ENCODE measurements at regions not wholly inside any gene's neighbourhood (a gene's known extent, or its start where the extent isn't known, plus 50 kb on each side); places are given as distances from the start of the nearest gene placed in this dataset.

GRCh38 chr12:65643595-65644386, 180.5 kb upstream of the HMGA2 start:
- no peak overlapping the region for H3K27ac Mint-ChIP-seq
- no peak overlapping the region for H3K4me3 Mint-ChIP-seq
- DNase-seq (ENCODE audit: low spot score in 2 of 2) (no peak), ATAC-seq (no peak)
- H3K36me3 Mint-ChIP-seq: no peaks in the 10 kb centered on the region
- no peaks in the 10 kb centered on the region for H3K4me1 Mint-ChIP-seq
- peaks cover 4% of the 10 kb centered on the region for H3K9me3 Mint-ChIP-seq

- H3K4me1 Mint-ChIP-seq: no peaks in the 10 kb centered on the region
- H3K9me3 Mint-ChIP-seq: peaks cover 4% of the 10 kb centered on the region
- DNase-seq (ENCODE audit: low spot score in 2 of 2) (no peak), ATAC-seq (no peak)
- no peaks in the 10 kb centered on the region for H3K36me3 Mint-ChIP-seq
- no peak overlapping the region for H3K27ac Mint-ChIP-seq
- no peak overlapping the region for H3K4me3 Mint-ChIP-seq
Measured at GRCh38 chr12:65646127-65646643, 178.1 kb upstream of the HMGA2 start.

GRCh38 chr12:65647074-65647473, 177.2 kb upstream of the HMGA2 start:
- Mint-ChIP-seq H3K4me1 (no peaks in the 10 kb centered on the region), H3K4me3 (no peak overlapping the region)

GRCh38 chr12:65648461-65648860, 175.8 kb upstream of the HMGA2 start:
- ATAC-seq (no peak), DNase-seq (ENCODE audit: low spot score in 2 of 2) (no peak)
- H3K9me3 Mint-ChIP-seq: no peaks in the 10 kb centered on the region
- no peaks in the 10 kb centered on the region for H3K36me3 Mint-ChIP-seq
- H3K27ac Mint-ChIP-seq: no peak overlapping the region
- no peak overlapping the region for H3K4me3 Mint-ChIP-seq
- no peaks in the 10 kb centered on the region for H3K4me1 Mint-ChIP-seq

More at GRCh38 chr12:65647074-65647473, 177.2 kb upstream of the HMGA2 start:
- H3K9me3 Mint-ChIP-seq: no peaks in the 10 kb centered on the region
- no peak overlapping the region for H3K27ac Mint-ChIP-seq
- DNase-seq (ENCODE audit: low spot score in 2 of 2) (no peak), ATAC-seq (no peak)
- no peaks in the 10 kb centered on the region for H3K36me3 Mint-ChIP-seq

GRCh38 chr12:65649126-65649525, 175.2 kb upstream of the HMGA2 start:
- Mint-ChIP-seq H3K4me1 (no peaks in the 10 kb centered on the region), H3K9me3 (no peaks in the 10 kb centered on the region), H3K36me3 (no peaks in the 10 kb centered on the region), H3K4me3 (no peak overlapping the region), H3K27ac (no peak overlapping the region)
- ATAC-seq (no peak), DNase-seq (ENCODE audit: low spot score in 2 of 2) (no peak)

GRCh38 chr12:65651060-65651459, 173.2 kb upstream of the HMGA2 start:
- Mint-ChIP-seq H3K9me3 (no peaks in the 10 kb centered on the region), H3K4me1 (no peaks in the 10 kb centered on the region), H3K4me3 (no peak overlapping the region), H3K36me3 (no peaks in the 10 kb centered on the region), H3K27ac (no peak overlapping the region)
- no peak for DNase-seq (ENCODE audit: low spot score in 2 of 2)
- ATAC-seq: no peak

- no peak overlapping the region for H3K4me3 Mint-ChIP-seq
- no peak overlapping the region for H3K27ac Mint-ChIP-seq
- peaks cover under 1% of the 10 kb centered on the region for H3K9me3 Mint-ChIP-seq
- no peaks in the 10 kb centered on the region for H3K36me3 Mint-ChIP-seq
- DNase-seq (ENCODE audit: low spot score in 2 of 2): no peak
- no peaks in the 10 kb centered on the region for H3K4me1 Mint-ChIP-seq
- ATAC-seq: no peak
Measured at GRCh38 chr12:65653321-65653720, 171.0 kb upstream of the HMGA2 start.

GRCh38 chr12:65653946-65654629, 170.2 kb upstream of the HMGA2 start:
- no peak for DNase-seq (ENCODE audit: low spot score in 2 of 2)
- Mint-ChIP-seq H3K9me3 (peaks cover 4% of the 10 kb centered on the region), H3K27ac (no peak overlapping the region), H3K4me3 (no peak overlapping the region), H3K36me3 (no peaks in the 10 kb centered on the region), H3K4me1 (no peaks in the 10 kb centered on the region)
- ATAC-seq: no peak

GRCh38 chr12:65655074-65655493, 169.2 kb upstream of the HMGA2 start:
- ATAC-seq (no peak), DNase-seq (ENCODE audit: low spot score in 2 of 2) (no peak)
- Mint-ChIP-seq H3K4me3 (no peak overlapping the region), H3K27ac (no peak overlapping the region), H3K36me3 (no peaks in the 10 kb centered on the region), H3K9me3 (peaks cover 5% of the 10 kb centered on the region), H3K4me1 (no peaks in the 10 kb centered on the region)

GRCh38 chr12:65656156-65656882, 168.0 kb upstream of the HMGA2 start:
- no peak overlapping the region for H3K4me3 Mint-ChIP-seq
- DNase-seq (ENCODE audit: low spot score in 2 of 2) (no peak), ATAC-seq (no peak)
- no peaks in the 10 kb centered on the region for H3K4me1 Mint-ChIP-seq
- no peak overlapping the region for H3K27ac Mint-ChIP-seq
- no peaks in the 10 kb centered on the region for H3K36me3 Mint-ChIP-seq
- H3K9me3 Mint-ChIP-seq: peaks cover 5% of the 10 kb centered on the region

GRCh38 chr12:65656891-65657351, 167.4 kb upstream of the HMGA2 start:
- H3K4me3 Mint-ChIP-seq: no peak overlapping the region
- no peak overlapping the region for H3K27ac Mint-ChIP-seq
- no peaks in the 10 kb centered on the region for H3K4me1 Mint-ChIP-seq
- H3K9me3 Mint-ChIP-seq: peaks cover 5% of the 10 kb centered on the region
- no peaks in the 10 kb centered on the region for H3K36me3 Mint-ChIP-seq
- ATAC-seq (peak; percentile 90), DNase-seq (ENCODE audit: low spot score in 2 of 2) (no peak)

GRCh38 chr12:65657635-65658034, 166.6 kb upstream of the HMGA2 start:
- no peak for ATAC-seq
- no peaks in the 10 kb centered on the region for H3K36me3 Mint-ChIP-seq
- no peak overlapping the region for H3K4me3 Mint-ChIP-seq
- H3K27ac Mint-ChIP-seq: no peak overlapping the region
- H3K9me3 Mint-ChIP-seq: peaks cover 5% of the 10 kb centered on the region
- no peaks in the 10 kb centered on the region for H3K4me1 Mint-ChIP-seq
- no peak for DNase-seq (ENCODE audit: low spot score in 2 of 2)

GRCh38 chr12:65658360-65658759, 165.9 kb upstream of the HMGA2 start:
- DNase-seq (ENCODE audit: low spot score in 2 of 2) (no peak), ATAC-seq (no peak)
- Mint-ChIP-seq H3K27ac (no peak overlapping the region), H3K4me3 (no peak overlapping the region), H3K36me3 (no peaks in the 10 kb centered on the region), H3K4me1 (no peaks in the 10 kb centered on the region), H3K9me3 (peaks cover 5% of the 10 kb centered on the region)

GRCh38 chr12:65659681-65660080, 164.6 kb upstream of the HMGA2 start:
- no peak for ATAC-seq
- no peak for DNase-seq (ENCODE audit: low spot score in 2 of 2)

GRCh38 chr12:65660096-65660495, 164.2 kb upstream of the HMGA2 start:
- Mint-ChIP-seq H3K4me3 (no peak overlapping the region), H3K4me1 (no peaks in the 10 kb centered on the region), H3K36me3 (no peaks in the 10 kb centered on the region), H3K9me3 (peaks cover 8% of the 10 kb centered on the region), H3K27ac (no peak overlapping the region)
- DNase-seq (ENCODE audit: low spot score in 2 of 2) (no peak), ATAC-seq (no peak)

More at GRCh38 chr12:65659681-65660080, 164.6 kb upstream of the HMGA2 start:
- peaks cover 5% of the 10 kb centered on the region for H3K9me3 Mint-ChIP-seq
- no peak overlapping the region for H3K27ac Mint-ChIP-seq
- H3K4me1 Mint-ChIP-seq: no peaks in the 10 kb centered on the region
- no peak overlapping the region for H3K4me3 Mint-ChIP-seq
- no peaks in the 10 kb centered on the region for H3K36me3 Mint-ChIP-seq

All from stimulated activated effector memory CD8-positive, alpha-beta T cell treated with anti-CD3 and anti-CD28 coated beads, Interleukin-12 subunit alpha, Interleukin-12 subunit beta, amount 100 ng/mL, for 72 hours (primary cell).